WTC11 (cell line): ENCODE measurements at regions not wholly inside any gene's neighbourhood (a gene's known extent, or its start where the extent isn't known, plus 50 kb on each side); places are given as distances from the start of the nearest gene placed in this dataset.

Source experiments
- ATAC-seq: fragments of 200-7000 bp; cut with Tn5 transposase; 2 replicates; pipeline ENCODE4 v1.10.0; 2021; ENCODE audit warnings: mild to moderate bottlenecking, moderate library complexity
- CTCF ChIA-PET: fragments of 300-600 bp; sonication (Branson Sonifier 250); formaldehyde crosslinking; loops from one replicate; lab custom pipeline; 2021; ENCODE audit warnings: antibody characterized with exemption; lab: Charles Lee
- POLR2A ChIA-PET: fragments of 350-600 bp; sonication (Branson Sonifier 250); formaldehyde crosslinking; loops from one replicate; lab custom pipeline; 2021; ENCODE audit warnings: antibody characterized with exemption; lab: Charles Lee
- DNase-seq: peaks from one replicate; pipeline ENCODE4 v3.0.0; 2021; ENCODE audit warnings: low spot score
- H3K27ac Mint-ChIP-seq: 2 replicates; pipeline ENCODE4 v1.8.0; 2021; ENCODE audit warnings: mixed read lengths
- H3K27me3 Mint-ChIP-seq: 2 replicates; pipeline ENCODE4 v1.8.0; 2021; ENCODE audit warnings: low read depth, mild to moderate bottlenecking, moderate library complexity, mixed read lengths
- H3K36me3 Mint-ChIP-seq: 2 replicates; pipeline ENCODE4 v1.8.0; 2021; ENCODE audit warnings: mixed read lengths
- H3K4me1 Mint-ChIP-seq: 2 replicates; pipeline ENCODE4 v1.8.0; 2022; ENCODE audit warnings: mixed read lengths
- H3K4me3 Mint-ChIP-seq: 2 replicates; pipeline ENCODE4 v1.8.0; 2021; ENCODE audit warnings: mild to moderate bottlenecking, moderate library complexity, mixed read lengths
- H3K9me3 Mint-ChIP-seq: 2 replicates; pipeline ENCODE4 v1.8.0; 2021; ENCODE audit warnings: mixed read lengths
- ARID4B ChIP-seq: sonication (generic); formaldehyde crosslinking; IDR thresholded peaks from 2 replicates; pipeline ENCODE4 v1.8.0; 2023; ENCODE audit warnings: missing genetic modification reagents, mild to moderate bottlenecking, borderline replicate concordance
- CREB1 ChIP-seq: sonication (generic); formaldehyde crosslinking; IDR thresholded peaks from 2 replicates; pipeline ENCODE4 v1.8.0; 2023; ENCODE audit warnings: mild to moderate bottlenecking, missing genetic modification reagents
- CTCF ChIP-seq: fragments of 200-600 bp; IDR thresholded peaks from 2 replicates; pipeline ENCODE4 v1.8.0; 2022; ENCODE audit warnings: antibody characterized with exemption
- FOXP1 ChIP-seq: sonication (generic); formaldehyde crosslinking; IDR thresholded peaks from 2 replicates; pipeline ENCODE4 v1.8.0; 2022; ENCODE audit warnings: missing genetic modification reagents, mild to moderate bottlenecking, moderate library complexity, borderline replicate concordance
- GABPB1 ChIP-seq: sonication (generic); formaldehyde crosslinking; IDR thresholded peaks from 2 replicates; pipeline ENCODE4 v1.8.1; 2023; ENCODE audit warnings: mild to moderate bottlenecking, missing genetic modification reagents
- HMGXB4 ChIP-seq: sonication (generic); formaldehyde crosslinking; IDR thresholded peaks from 2 replicates; pipeline ENCODE4 v1.8.1; 2023; ENCODE audit warnings: mild to moderate bottlenecking, moderate library complexity, missing genetic modification reagents
- IRF2 ChIP-seq: sonication (generic); formaldehyde crosslinking; IDR thresholded peaks from 2 replicates; pipeline ENCODE4 v1.8.0; 2022; ENCODE audit warnings: low read depth, missing genetic modification reagents, borderline replicate concordance
- MXD4 ChIP-seq: fragments of 250-450 bp; sonication (Bioruptor Pico); IDR thresholded peaks from 2 replicates; pipeline ENCODE4 v1.8.0; 2021; ENCODE audit warnings: mild to moderate bottlenecking, moderate library complexity, borderline replicate concordance
- MYBL2 ChIP-seq: sonication (generic); formaldehyde crosslinking; IDR thresholded peaks from 2 replicates; pipeline ENCODE4 v1.8.1; 2023; ENCODE audit warnings: mild to moderate bottlenecking, moderate library complexity, missing genetic modification reagents
- NFE2L1 ChIP-seq: sonication (generic); formaldehyde crosslinking; IDR thresholded peaks from 2 replicates; pipeline ENCODE4 v1.8.1; 2023; ENCODE audit warnings: missing genetic modification reagents
- SP1 ChIP-seq: sonication (generic); formaldehyde crosslinking; conservative IDR thresholded peaks from 2 replicates; pipeline ENCODE4 v1.8.1; 2022; ENCODE audit warnings: missing genetic modification reagents
- TCF7 ChIP-seq: sonication (generic); formaldehyde crosslinking; IDR thresholded peaks from 2 replicates; pipeline ENCODE4 v1.8.0; 2022; ENCODE audit warnings: mild to moderate bottlenecking, low read depth, missing genetic modification reagents, moderate library complexity
- TEAD1 ChIP-seq: sonication (generic); formaldehyde crosslinking; IDR thresholded peaks from 2 replicates; pipeline ENCODE4 v1.8.0; 2022; ENCODE audit warnings: mild to moderate bottlenecking, missing genetic modification reagents
- TEAD4 ChIP-seq: sonication (generic); formaldehyde crosslinking; IDR thresholded peaks from 2 replicates; pipeline ENCODE4 v1.8.0; 2022; ENCODE audit warnings: mild to moderate bottlenecking, missing genetic modification reagents
- ZBTB21 ChIP-seq: sonication (generic); formaldehyde crosslinking; IDR thresholded peaks from 2 replicates; pipeline ENCODE4 v1.8.1; 2023; ENCODE audit warnings: mild to moderate bottlenecking, missing genetic modification reagents, borderline replicate concordance
- ZNF281 ChIP-seq: sonication (generic); formaldehyde crosslinking; IDR thresholded peaks from 2 replicates; pipeline ENCODE4 v1.8.0; 2023; ENCODE audit warnings: mild to moderate bottlenecking, missing genetic modification reagents
- TF ChIP-seq, protein P1 (sequence below): fragments of 250-450 bp; sonication (Bioruptor Pico); IDR thresholded peaks from 2 replicates; pipeline ENCODE4 v2.1.2; 2022; ENCODE audit warnings: mild to moderate bottlenecking, moderate library complexity
- TF ChIP-seq, protein P2 (sequence below): sonication (generic); formaldehyde crosslinking; IDR thresholded peaks from 2 replicates; pipeline ENCODE4 v1.8.1; 2023; ENCODE audit warnings: mild to moderate bottlenecking, missing genetic modification reagents, moderate library complexity

DNA sequence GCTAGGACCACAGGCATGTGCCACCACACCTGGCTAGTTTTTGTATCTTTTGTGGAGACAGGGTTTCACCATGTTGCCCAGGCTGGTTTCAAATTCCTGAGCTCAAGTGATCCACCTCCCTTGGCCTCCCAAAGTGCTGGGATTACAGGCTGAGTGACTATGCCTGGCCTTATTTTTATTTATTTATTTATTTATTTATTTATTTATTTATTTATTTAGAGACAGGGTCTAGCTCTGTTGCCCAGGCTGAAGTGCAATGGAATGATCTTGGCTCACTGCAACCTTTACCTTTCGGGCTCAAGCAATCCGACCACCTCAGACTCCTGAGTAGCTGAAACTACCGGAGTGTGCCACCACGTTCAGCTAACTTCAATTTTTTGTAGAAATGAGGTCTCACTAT is 117.0 kb upstream of the MAX start (continued):
- no peak for TF ChIP-seq HMGXB4
- no peak for TF ChIP-seq FOXP1 (CRISPR knock-in tag)
- TF ChIP-seq, protein P1, sequence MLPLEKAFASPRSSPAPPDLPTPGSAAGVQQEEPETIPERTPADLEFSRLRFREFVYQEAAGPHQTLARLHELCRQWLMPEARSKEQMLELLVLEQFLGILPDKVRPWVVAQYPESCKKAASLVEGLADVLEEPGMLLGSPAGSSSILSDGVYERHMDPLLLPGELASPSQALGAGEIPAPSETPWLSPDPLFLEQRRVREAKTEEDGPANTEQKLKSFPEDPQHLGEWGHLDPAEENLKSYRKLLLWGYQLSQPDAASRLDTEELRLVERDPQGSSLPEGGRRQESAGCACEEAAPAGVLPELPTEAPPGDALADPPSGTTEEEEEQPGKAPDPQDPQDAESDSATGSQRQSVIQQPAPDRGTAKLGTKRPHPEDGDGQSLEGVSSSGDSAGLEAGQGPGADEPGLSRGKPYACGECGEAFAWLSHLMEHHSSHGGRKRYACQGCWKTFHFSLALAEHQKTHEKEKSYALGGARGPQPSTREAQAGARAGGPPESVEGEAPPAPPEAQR (CRISPR knock-in tag) = no peak
- no peak for TF ChIP-seq TEAD1 (CRISPR knock-in tag)
- TF ChIP-seq ZBTB21 (CRISPR knock-in tag) = no peak
- TF ChIP-seq MYBL2 (CRISPR knock-in tag) = no peak
- no peak for TF ChIP-seq GABPB1 (CRISPR knock-in tag)

- Mint-ChIP-seq H3K4me1 (peaks cover 36% of the 10 kb centered on the region), H3K27me3 (peaks cover 2% of the 10 kb centered on the region; the same call in 1 of the 2 replicates), H3K27ac (no peak overlapping the region), H3K9me3 (no peaks in the 10 kb centered on the region), H3K4me3 (no peak overlapping the region), H3K36me3 (no peaks in the 10 kb centered on the region)
- TF ChIP-seq HMGXB4 = no peak
- TF ChIP-seq CTCF = peak; percentile 74
- POLR2A ChIA-PET = no interaction called here
- CTCF ChIA-PET = interaction anchor here (1.4 to 2.1 kb wide), 2 partner anchors 189 to 193 kb away, joined by 5 to 9 read pairs; no protein-coding TSS in a partner anchor
- peak; percentile 83 for ATAC-seq
- DNase-seq = peak; percentile 69
These were observed 120.1 kb upstream of the MAX start for GRCh38 chr14:65222440-65222858.

DNA sequence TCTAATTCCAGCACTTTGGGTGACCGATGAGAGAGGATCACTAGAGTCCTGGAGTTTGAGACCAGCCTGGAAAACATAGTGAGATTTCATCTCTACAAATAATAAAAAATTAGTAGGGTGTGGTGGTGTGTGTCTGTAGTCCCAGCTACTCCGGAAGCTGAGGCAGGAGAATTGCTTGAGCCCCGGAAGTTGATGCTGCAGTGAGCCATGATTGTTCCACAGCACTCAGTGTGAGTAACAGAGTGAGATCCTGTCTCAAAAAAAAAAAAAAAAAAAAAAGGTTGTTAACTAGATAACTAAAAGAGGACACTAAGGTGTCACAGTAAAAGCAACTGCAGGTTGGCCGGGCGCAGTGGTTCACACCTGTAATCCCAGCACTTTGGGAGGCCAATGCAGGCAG is 121.3 kb upstream of the MAX start:
- Mint-ChIP-seq H3K4me1 (peaks cover 40% of the 10 kb centered on the region), H3K27ac (no peak overlapping the region), H3K27me3 (peaks cover 2% of the 10 kb centered on the region; the same call in 1 of the 2 replicates), H3K4me3 (no peak overlapping the region), H3K36me3 (no peaks in the 10 kb centered on the region), H3K9me3 (no peaks in the 10 kb centered on the region)
- CTCF ChIA-PET = interaction anchor here (0.7 to 2.1 kb wide), 3 partner anchors 78 to 192 kb away, joined by 3 to 9 read pairs (median 5); no protein-coding TSS in a partner anchor
- DNase-seq (no peak), ATAC-seq (no peak)
- POLR2A ChIA-PET = no interaction called here
- TF ChIP-seq IRF2 (CRISPR knock-in tag) (no peak), GABPB1 (CRISPR knock-in tag) (no peak), TCF7 (CRISPR knock-in tag) (no peak), CREB1 (CRISPR knock-in tag) (no peak), ZNF281 (CRISPR knock-in tag) (no peak), SP1 (no peak), TEAD4 (CRISPR knock-in tag) (no peak), ARID4B (no peak), MXD4 (CRISPR knock-in tag) (no peak), NFE2L1 (CRISPR knock-in tag) (no peak)
- TF ChIP-seq, protein P2, sequence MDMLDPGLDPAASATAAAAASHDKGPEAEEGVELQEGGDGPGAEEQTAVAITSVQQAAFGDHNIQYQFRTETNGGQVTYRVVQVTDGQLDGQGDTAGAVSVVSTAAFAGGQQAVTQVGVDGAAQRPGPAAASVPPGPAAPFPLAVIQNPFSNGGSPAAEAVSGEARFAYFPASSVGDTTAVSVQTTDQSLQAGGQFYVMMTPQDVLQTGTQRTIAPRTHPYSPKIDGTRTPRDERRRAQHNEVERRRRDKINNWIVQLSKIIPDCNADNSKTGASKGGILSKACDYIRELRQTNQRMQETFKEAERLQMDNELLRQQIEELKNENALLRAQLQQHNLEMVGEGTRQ (CRISPR knock-in tag) = no peak
